ENCODE measurements at regions not wholly inside any gene's neighbourhood (a gene's known extent, or its start where the extent isn't known, plus 50 kb on each side); places are given as distances from the start of the nearest gene placed in this dataset.
"Not testable (repeated sequence)": the region's sequence is repeated elsewhere in the genome, so short reads cannot be mapped to it uniquely, and the experiment has no call there.

GRCh38 chr13:43946281-43946680 is 66.6 kb downstream of the LACC1 start:
- DNase-seq (ENCODE audit: low spot score) = no peak

GRCh38 chr13:43947897-43948458 is 68.3 kb downstream of the LACC1 start:
- no peak for DNase-seq (ENCODE audit: low spot score)

- DNase-seq (ENCODE audit: low spot score) = no peak
Measured at GRCh38 chr13:43953370-43953769, 73.7 kb downstream of the LACC1 start.

- not testable (repeated sequence) for DNase-seq (ENCODE audit: low spot score)
Measured at GRCh38 chr13:43956975-43957374, 77.3 kb downstream of the LACC1 start.

GRCh38 chr13:43959291-43959690 is 79.6 kb downstream of the LACC1 start:
- DNase-seq (ENCODE audit: low spot score) = no peak

- DNase-seq (ENCODE audit: low spot score) = no peak
Measured at GRCh38 chr13:43961909-43962308, 82.2 kb downstream of the LACC1 start.

- peak; percentile 17 for DNase-seq (ENCODE audit: low spot score)
Measured at GRCh38 chr13:43963726-43964125, 84.0 kb downstream of the LACC1 start.

GRCh38 chr13:43964698-43965458 is 85.2 kb downstream of the LACC1 start:
- no peak for DNase-seq (ENCODE audit: low spot score)

- no peak for DNase-seq (ENCODE audit: low spot score)
Measured at GRCh38 chr13:43965459-43965845, 85.7 kb downstream of the LACC1 start.

GRCh38 chr13:43968251-43968942 is 88.7 kb downstream of the LACC1 start:
- not testable (repeated sequence) for DNase-seq (ENCODE audit: low spot score)

- not testable (repeated sequence) for DNase-seq (ENCODE audit: low spot score)
Measured at GRCh38 chr13:43968943-43969690, 89.4 kb downstream of the LACC1 start.

GRCh38 chr13:43969919-43970318 is 90.2 kb downstream of the LACC1 start:
- DNase-seq (ENCODE audit: low spot score) = not testable (repeated sequence)

GRCh38 chr13:43970520-43971242 is 91.0 kb downstream of the LACC1 start:
- DNase-seq (ENCODE audit: low spot score) = not testable (repeated sequence)

- DNase-seq (ENCODE audit: low spot score) = not testable (repeated sequence)
Measured at GRCh38 chr13:43971324-43971723, 91.6 kb downstream of the LACC1 start.

GRCh38 chr13:43977911-43978310 is 98.2 kb downstream of the LACC1 start:
- DNase-seq (ENCODE audit: low spot score) = no peak

- DNase-seq (ENCODE audit: low spot score) = no peak
Measured at GRCh38 chr13:43978688-43979087, 99.0 kb downstream of the LACC1 start.

- DNase-seq (ENCODE audit: low spot score) = no peak
Measured at GRCh38 chr13:43979492-43979891, 99.8 kb downstream of the LACC1 start.

- no peak for DNase-seq (ENCODE audit: low spot score)
Measured at GRCh38 chr13:43980587-43980986, 100.9 kb downstream of the LACC1 start.

GRCh38 chr13:43981091-43981490 is 101.4 kb downstream of the LACC1 start:
- no peak for DNase-seq (ENCODE audit: low spot score)

GRCh38 chr13:43981512-43982301 is 102.0 kb downstream of the LACC1 start:
- no peak for DNase-seq (ENCODE audit: low spot score)

GRCh38 chr13:43983373-43983772 is 103.7 kb downstream of the LACC1 start:
- DNase-seq (ENCODE audit: low spot score) = no peak

All from HuH-7 (cell line).